GM19455 (cell line): ENCODE measurements at regions not wholly inside any gene's neighbourhood (a gene's known extent, or its start where the extent isn't known, plus 50 kb on each side); places are given as distances from the start of the nearest gene placed in this dataset.
"Not testable (repeated sequence)": the region's sequence is repeated elsewhere in the genome, so short reads cannot be mapped to it uniquely, and the experiment has no call there.

ENCODE experiments used
- ATAC-seq: cut with Tn5 transposase; IDR thresholded peaks from one replicate; pipeline ENCODE4 v1.9.1; 2021; ENCODE audit not compliant: unreplicated experiment

DNA sequence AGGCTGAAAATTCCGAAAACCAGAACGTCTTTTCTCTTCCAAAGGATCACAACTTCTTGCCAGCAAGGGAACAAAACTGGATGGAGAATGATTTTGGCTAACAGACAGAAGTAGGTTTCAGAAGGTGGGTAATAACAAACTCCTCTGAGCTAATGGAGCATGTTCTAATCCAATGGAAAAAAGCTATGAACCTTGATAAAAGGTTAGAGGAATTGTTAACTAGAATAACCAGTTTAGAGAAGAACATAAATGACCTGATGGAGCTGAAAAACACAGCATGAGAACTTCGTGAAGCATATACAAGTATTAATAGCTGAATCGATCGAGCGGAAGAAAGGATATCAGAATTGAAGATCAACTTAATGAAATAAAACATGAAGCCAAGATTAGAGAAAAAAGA is 626.7 kb upstream of the KCNMB2 start:
- not testable (repeated sequence) for ATAC-seq

DNA sequence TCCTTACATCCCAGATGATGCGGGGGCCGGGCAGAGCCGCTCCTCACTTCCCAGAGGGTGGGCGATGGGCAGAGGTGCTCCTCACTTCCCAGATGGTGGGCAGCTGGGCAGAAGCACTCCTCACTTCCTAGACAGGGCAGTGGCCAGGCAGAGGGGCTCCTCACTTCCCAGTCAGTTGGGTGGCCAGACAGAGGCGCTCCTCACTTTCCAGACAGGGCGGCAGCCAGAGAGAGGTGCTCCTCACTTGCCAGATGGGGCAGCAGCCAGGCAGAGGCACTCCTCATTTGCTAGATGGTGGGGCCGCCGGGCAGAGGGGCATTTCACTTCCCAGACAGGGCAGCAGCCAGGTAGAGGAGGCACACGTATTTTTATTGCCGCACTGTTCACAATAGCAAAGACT is 622.0 kb upstream of the KCNMB2 start:
- no peak for ATAC-seq

DNA sequence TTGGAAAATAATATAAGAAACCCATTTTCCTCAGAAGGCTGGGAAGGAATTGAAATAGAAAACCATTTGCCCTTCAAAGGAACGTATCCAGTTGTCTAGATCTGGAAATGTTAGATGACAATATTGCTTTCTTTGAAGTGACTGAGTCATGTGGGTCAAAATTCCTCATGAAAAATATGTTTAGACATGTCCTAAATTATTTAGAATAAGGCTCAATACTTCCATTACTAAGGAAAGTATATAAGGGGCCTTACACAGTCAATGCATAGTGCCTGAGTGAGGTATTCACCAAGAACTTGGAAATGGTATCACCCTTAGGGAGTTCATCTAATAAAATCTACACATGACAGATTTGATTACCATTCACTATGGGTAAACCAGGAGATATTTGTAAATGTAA is 619.8 kb upstream of the KCNMB2 start:
- ATAC-seq: no peak

DNA sequence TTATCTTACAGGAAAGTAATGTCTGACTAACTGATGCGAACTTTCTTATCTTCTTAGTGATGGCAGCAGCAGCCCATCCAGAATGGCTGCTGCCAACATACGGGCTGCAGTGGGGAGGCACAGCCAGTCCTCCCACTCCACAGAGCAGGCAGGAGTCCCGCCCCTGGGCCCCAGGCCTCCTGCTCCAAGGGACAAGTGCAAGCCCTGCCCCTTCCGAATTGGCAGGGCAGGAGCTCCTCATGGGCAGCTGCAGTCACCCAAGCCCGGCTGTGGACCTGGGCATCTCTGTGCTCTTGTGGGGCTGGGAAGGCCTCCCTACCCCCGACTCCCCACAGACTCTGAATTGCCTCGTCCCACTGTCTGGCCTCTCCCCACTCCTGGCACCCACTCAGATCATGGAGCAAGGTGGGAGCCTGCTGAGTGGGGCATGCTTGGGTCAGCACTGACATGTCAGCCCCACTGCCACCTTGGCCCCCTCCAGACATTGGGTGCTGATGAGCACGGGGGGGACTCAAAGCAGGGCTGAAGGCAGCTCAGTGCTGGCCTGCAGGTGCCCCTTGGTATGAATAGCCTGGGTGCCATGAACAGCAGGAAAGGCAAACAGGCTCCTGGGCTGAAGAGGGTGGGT is 618.9 kb upstream of the KCNMB2 start:
- ATAC-seq: no peak

DNA sequence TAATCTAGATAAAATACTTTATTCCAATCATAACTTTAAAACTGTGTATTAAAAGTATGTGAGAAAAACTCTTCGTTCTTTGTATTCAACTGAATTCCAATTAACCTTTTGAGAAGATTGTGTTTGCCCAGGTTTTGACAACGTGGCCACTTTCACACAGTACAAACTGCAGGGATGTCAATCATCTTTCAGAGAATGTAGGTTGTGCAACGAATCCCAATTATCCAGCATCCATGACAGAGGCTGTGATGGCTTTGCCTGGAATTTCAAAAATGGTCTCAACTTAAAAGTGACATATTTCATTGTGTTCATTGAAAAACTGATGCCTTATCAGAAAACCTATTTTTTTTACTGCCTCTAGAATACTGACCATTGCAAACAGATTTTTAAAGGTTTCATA is 615.1 kb upstream of the KCNMB2 start:
- no peak for ATAC-seq

DNA sequence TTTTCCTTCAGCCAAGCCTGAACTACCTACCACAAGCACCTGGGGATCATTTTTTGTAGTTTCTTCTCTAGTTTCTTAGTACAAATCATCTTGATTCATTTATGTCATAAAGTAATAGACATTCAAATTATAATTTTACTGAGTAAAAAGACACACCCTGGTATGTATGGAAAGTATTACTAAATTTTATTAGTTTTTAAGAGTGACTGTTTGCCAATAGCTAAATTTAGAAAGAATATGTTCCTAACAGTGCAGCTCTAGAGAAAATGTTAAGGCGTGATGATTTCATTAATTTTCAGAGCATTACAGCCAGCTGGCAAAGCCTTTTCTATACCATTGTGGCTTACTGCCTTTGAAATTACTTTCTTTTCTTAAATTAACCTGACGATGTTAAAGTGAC is 612.0 kb upstream of the KCNMB2 start:
- ATAC-seq: no peak

DNA sequence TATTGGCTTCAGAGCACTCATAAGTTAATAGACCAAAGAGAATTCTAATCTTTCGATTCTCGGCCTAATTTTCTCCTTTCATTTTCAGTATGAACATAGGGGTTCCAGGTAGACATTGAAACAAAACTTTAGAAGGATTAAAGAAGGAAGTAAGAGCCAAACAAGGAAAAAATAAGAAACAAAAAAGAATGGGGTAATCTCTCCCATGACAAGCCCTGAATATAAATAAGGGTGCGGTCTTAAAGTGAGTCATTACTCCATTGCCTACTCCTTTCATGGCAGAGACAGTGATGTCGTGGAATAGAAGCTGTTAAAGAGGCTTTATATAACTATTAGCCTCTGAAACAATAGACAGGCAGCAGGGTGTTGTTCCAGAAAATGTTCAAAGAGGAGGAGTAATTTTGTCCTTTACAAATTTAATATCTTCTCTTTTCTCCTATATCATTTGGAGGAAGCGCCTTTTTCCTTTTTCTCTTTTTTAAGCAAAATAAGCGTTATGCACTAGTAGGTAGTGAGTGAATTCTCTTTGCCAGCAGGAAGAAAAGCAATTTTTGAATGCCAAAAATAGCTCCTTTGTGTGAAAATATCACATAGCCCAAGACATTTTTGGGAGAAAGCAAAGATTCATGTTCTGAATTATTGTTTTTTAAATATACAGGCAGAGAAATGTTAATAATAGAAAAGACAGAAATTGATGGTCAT is 607.9 kb upstream of the KCNMB2 start:
- ATAC-seq: peak; percentile 65

DNA sequence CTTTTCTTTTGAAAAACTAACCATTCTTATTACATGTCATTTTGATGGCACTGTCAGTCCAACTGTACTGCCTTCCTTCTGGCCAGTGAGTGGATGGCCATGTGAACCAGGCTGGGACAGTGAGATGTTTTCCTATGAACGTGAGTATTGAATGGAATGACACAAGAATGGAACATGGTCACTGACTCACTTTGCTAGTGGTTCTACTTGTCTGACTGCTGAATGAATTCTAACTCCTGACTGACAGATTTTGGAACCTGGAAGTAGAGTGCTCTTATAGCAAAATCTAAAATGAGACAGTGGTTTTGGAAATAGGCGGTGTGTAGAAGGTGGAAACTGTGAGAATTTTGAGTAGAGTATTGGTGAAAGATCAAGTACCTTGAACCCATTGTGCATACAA is 606.9 kb upstream of the KCNMB2 start:
- no peak for ATAC-seq

DNA sequence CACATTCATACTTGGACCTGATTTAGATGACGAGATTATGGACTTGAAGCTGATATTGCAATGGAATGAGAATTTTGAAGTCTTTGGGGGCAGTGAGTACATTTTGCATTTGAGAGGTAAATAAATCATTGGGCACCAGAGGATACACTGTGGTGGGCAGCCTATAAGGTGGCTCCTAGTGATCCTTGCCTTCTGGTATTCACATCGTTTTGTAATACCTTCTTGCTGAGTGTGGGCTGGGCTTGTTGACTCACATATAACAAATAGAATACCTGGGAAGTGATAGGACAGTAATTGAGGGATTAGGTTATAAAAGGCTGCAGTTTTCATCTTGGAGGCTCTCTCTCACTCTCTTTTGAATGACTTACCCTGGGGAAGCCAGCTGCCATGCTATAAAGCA is 605.5 kb upstream of the KCNMB2 start:
- no peak for ATAC-seq

DNA sequence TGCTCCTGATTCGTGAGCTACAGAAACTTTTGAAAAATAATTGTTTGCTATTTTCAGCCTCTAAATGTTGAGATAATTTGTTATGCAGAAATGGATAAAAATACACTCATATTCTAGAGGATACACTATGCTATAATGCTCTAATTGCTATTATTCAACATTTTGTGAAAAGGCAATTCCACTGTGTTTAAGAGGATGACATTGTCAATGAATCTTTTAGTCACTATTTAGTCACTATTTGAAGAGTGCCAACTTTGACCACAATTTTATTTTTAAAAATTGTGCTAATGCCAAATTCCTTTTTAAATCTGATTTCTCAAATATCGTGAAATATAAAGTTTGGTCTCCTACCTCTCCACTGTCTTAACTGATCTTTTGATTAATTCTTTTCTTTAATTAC is 604.9 kb upstream of the KCNMB2 start:
- ATAC-seq: no peak

DNA sequence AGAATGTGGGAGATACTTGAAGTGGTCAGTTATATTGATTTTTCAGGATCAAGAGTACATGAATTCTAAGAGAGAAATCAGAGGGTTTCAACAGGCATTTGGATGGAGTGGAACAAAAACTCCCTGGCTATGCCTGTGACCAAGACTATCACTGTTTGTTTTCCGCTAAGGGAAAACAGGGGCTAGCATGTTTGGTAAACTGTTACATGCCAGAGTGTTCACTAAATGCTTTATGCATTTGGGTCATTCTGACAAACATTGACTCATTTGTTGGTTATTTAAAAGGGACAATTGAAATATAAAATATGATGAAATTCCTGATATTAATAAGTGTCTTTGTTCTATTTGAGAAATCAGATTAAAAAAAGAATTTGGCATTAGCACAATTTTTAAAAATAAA is 603.9 kb upstream of the KCNMB2 start:
- ATAC-seq: no peak

DNA sequence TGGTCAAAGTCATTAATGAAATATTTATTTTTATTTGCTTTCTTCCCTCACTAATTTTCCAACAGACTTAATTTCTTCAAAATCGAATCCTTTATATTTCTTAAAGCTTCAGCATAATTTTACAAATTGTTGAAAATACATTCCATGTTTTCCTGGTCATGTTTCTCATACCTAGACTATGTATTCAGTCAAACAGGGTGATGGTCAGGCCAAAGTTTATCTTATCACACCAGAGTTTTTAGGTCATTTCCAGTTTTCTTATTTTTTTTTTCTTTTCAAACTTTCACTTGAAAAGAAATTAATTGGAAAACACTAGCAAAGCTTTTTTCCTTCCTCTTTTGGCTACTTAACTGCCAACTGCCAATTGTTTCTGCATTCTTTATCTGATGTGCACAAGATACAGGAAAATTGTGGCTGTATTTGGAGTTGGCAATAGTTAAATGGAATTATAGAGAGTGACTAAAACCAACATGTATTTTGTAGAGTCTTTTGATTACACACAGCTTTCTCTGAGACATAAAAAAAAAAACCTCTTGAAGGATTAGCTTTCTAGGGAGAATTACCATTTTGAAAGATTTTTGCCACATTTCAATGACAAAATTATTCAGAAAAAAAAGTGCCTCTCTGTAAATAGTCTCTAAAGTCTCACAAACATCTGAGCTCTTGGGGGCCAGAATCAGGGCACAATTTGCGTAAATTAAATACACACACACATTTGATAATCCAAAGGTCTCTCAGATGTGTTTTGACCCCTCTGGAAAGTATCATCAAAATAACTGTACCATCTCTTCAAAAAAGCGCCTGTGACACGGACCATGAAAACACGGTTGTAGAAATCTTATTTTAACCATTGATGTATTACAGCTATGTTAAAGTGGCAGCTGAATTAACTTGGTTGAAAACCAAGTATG is 603.2 kb upstream of the KCNMB2 start:
- ATAC-seq: no peak

DNA sequence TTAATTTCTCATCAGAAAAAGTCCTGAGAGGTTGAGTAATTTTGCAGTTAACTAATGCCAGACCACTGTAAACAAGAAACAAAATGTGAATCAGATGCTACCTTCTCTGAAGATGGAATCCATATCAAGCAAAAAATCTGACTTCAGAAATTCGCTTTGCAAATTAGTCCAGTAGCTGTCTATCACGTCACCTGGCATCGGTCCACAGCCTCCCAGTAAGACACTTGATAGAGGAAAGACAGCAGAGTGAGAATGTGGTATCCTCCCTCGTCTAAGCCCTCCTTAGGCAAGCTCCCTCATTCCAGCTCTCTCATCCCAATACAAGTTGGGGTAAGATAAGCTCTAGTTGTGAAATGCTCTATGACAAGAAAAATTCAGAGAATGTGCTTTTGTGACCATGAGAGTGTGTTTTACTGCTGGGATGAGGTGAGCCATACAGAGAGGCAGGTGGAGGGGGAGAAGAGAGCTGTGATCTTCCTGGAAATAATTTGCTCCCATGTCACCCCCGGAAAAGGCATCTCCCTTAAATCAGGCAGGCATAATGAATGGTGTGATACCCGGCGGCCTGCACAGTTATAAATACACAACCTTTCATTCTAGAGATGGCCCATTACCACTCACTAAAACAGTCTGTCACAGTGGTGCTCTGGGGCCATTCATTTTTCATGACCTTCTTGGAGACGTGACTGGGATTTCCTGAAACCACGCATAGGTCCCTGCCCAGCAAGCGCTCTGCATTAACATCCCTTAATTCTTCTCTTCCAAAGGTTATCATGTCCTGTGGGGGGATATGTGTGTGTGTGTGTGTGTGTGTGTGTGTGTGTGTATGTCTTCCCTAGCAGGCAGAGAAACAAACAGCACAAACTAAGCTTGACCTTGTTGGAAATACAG is 602.0 kb upstream of the KCNMB2 start:
- no peak for ATAC-seq

DNA sequence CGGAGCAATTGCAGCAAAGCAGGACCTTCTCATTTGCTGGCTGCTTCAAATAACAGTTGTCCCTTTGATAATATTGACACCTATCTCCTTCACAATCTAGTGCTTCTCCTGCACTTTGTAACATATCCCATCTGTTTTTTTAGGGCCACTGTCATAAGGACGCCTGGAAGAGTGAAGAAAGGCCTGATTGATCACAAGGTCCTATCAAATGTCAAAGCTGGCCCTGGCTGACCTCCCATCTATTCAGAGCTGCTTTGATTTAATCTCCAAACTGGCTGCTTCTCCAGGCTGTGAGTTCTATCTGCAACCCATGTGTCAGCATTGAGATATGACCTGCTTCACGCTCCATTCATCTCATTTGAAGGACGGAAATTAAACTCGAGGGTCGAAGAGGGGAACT is 601.2 kb upstream of the KCNMB2 start:
- ATAC-seq: no peak

DNA sequence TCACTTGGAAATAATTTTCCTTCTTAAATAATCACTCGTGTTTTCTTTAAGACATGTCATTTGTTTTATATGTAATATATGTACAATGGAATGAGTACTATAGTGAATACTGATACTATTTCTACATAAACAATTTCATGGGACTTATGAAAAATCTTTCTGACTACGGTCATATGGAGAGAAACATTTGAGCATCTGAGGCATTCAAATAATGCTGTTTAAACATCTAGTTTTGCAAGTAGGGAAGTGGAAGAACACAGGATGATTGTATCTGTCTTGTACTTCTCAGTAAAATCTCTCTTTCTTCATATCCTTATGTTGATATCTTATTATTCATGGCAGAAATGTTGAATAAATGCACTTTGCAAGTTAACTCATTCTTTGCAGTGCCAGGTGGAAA is 599.5 kb upstream of the KCNMB2 start:
- no peak for ATAC-seq

DNA sequence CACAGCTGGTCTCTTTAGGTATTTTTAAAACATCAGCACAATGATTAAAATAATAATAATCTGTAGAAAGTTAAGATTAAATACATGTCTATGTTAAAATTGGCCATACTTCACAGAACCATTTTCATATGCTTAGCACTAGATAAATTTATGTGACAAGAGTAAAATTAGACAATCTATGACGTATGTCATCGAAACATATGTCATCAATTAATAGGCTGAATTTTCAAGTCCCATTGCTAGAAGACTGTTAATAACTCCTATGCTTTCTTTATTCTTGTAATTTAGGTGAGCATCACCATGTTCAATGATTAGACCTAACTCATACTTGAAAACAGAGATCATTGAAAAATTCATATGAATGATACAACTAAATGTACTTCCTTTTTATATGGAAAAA is 593.3 kb upstream of the KCNMB2 start:
- no peak for ATAC-seq

DNA sequence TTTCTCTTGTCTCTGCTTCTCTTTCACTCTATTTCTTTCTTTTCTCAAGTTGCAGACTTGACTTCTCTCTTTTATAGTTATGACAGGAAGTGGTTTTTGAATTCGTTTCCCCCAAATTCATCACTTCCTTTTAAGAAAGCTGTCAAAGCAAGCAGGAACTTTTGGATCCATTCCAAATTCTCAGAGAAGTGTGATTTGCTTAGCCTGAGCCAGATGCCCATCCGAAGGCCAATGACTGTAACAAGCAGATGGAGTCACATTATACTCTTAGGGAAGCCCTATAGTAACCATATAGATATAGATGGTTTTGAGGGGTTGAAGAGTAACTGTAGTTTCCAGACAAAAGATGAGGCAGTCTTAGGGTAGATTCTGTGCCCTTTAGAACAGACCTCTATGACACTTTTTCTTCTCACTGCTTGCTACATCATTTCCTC is 592.0 kb upstream of the KCNMB2 start:
- no peak for ATAC-seq

DNA sequence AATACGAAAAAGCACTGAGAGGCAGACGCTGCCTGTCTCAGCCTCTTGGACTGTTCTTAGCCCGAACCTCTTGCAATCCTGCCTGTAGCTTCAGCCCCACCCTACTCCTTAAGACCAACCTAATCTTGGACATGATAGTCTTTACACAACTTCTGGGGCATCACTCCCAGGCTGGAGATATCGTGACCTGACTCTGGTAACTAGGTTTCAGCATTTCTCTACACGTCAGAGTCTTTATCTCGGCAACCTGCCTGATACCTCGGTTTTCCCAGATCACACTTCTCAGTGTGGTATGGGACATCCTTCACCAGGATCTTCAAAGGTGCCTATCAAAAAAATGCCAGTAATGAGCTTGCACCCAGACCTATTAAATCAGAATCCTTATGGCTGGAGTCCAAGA is 590.2 kb upstream of the KCNMB2 start:
- ATAC-seq: no peak

DNA sequence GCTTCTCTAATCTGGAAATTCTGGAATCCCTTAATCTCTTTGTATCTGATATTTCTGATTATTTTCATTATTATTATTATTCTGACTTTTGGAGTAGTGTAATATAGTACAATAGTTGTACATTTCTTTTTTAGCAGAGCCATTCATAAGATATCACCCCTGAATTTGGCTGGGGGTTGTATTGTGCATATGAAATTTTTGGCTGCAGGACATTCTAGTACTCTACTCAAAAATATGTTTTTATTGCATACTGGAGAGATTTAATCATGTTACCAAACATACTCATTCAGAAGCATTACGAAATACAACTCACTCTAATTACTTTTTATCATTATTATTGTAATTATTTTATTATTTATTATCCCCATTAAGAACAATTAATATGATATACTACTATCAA is 589.7 kb upstream of the KCNMB2 start:
- no peak for ATAC-seq

DNA sequence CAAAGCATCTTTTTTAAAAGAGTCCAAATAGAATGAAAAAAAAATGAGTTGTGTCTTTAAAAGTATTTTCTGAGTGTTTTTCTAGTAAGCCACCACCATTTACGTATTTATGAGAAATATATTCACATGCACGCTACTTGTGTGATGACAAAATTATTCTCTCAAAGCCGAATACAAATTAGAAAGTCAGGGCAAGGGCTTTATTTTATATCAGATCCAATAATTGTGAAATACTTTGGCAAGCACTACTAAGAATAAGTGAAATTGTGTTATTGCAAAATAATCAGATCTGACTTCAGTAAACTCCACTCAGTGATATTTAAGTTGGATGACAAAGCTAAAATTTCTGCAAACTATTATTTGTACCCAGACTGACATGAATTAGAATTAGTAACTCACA is 589.3 kb upstream of the KCNMB2 start:
- no peak for ATAC-seq

DNA sequence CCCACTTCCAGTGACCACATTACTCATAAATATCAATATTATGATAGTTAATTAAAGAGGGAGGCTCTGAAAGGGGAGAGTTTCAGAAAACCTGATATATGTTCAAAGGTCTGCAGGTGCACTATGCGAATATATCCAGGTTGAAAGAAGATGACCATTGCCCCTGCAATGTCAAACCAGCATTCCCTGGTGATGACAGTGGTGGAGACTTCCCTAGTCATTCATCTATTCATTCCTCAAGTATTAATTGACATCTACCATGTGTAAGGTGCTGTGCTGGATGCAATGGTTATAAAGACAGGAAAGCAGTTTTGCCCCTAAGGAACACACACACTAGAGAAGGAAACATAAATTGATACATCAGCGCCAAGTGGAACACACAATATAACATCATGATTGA is 588.3 kb upstream of the KCNMB2 start:
- no peak for ATAC-seq
